GM19023 (cell line): ENCODE measurements at regions not wholly inside any gene's neighbourhood (a gene's known extent, or its start where the extent isn't known, plus 50 kb on each side); places are given as distances from the start of the nearest gene placed in this dataset.
"Not testable (repeated sequence)": the region's sequence is repeated elsewhere in the genome, so short reads cannot be mapped to it uniquely, and the experiment has no call there.

Source experiments
- ATAC-seq: cut with Tn5 transposase; IDR thresholded peaks from one replicate; pipeline ENCODE4 v1.9.1; 2021; ENCODE audit warnings: mild to moderate bottlenecking, moderate library complexity; ENCODE audit not compliant: unreplicated experiment

GRCh38 chr12:107826276-107826675 lies 51.8 kb downstream of the ASCL4 start:
- ATAC-seq: no peak

- ATAC-seq: no peak
Observed at GRCh38 chr12:107829271-107829670, 54.8 kb downstream of the ASCL4 start.

- ATAC-seq: no peak
Observed at GRCh38 chr12:107832441-107832840, 57.9 kb downstream of the ASCL4 start.

GRCh38 chr12:107840186-107840585 lies 65.7 kb downstream of the ASCL4 start:
- no peak for ATAC-seq

GRCh38 chr12:107843351-107844311 lies 69.1 kb downstream of the ASCL4 start:
- no peak for ATAC-seq

GRCh38 chr12:107844312-107844921 lies 69.9 kb downstream of the ASCL4 start:
- no peak for ATAC-seq

GRCh38 chr12:107845226-107845979 lies 70.9 kb downstream of the ASCL4 start:
- ATAC-seq: no peak

GRCh38 chr12:107845980-107846659 lies 71.6 kb downstream of the ASCL4 start:
- no peak for ATAC-seq

GRCh38 chr12:107847430-107847829 lies 72.9 kb downstream of the ASCL4 start:
- no peak for ATAC-seq

GRCh38 chr12:107847830-107848229 lies 73.3 kb downstream of the ASCL4 start:
- no peak for ATAC-seq

GRCh38 chr12:107853479-107853878 lies 79.0 kb downstream of the ASCL4 start:
- no peak for ATAC-seq

- ATAC-seq: no peak
Observed at GRCh38 chr12:107855471-107855870, 81.0 kb downstream of the ASCL4 start.

GRCh38 chr12:107856096-107856495 lies 81.6 kb downstream of the ASCL4 start:
- ATAC-seq: no peak

- no peak for ATAC-seq
Observed at GRCh38 chr12:107857191-107857590, 82.7 kb downstream of the ASCL4 start.

- ATAC-seq: no peak
Observed at GRCh38 chr12:107859367-107859766, 84.9 kb downstream of the ASCL4 start.

- ATAC-seq: no peak
Observed at GRCh38 chr12:107864235-107864634, 89.7 kb downstream of the ASCL4 start.

- not testable (repeated sequence) for ATAC-seq
Observed at GRCh38 chr12:107864727-107865126, 90.2 kb downstream of the ASCL4 start.

- ATAC-seq: no peak
Observed at GRCh38 chr12:107873223-107873622, 98.7 kb downstream of the ASCL4 start.

GRCh38 chr12:107875786-107876185 lies 101.3 kb downstream of the ASCL4 start:
- ATAC-seq: no peak

- ATAC-seq: no peak
Observed at GRCh38 chr12:107884769-107885694, 110.5 kb downstream of the ASCL4 start.
